HepG2 (cell line): ENCODE measurements at regions not wholly inside any gene's neighbourhood (a gene's known extent, or its start where the extent isn't known, plus 50 kb on each side); places are given as distances from the start of the nearest gene placed in this dataset.

Experiments
- ATAC-seq: fragments of 200-7000 bp; cut with Tn5 transposase; 3 replicates; pipeline ENCODE4 v1.9.1; 2020; ENCODE audit warnings: mild to moderate bottlenecking, moderate library complexity
- BruUV-seq: library from RNA; stranded (reverse); fragments of 400-500 nt; replicated peaks from 2 replicates; lab custom pipeline; 2021; lab: Mats Ljungman, UMichigan
- CTCF ChIA-PET: fragments of 300-600 bp; formaldehyde crosslinking; extraction: SDS; loops from one replicate; lab custom pipeline; 2021; ENCODE audit warnings: low total read pairs, inconsistent platforms, low intra/inter-chr PET ratio; lab: Yijun Ruan, JAX
- POLR2A ChIA-PET: fragments of 350-600 bp; sonication (Branson Sonifier 250); formaldehyde crosslinking; loops from one replicate; lab custom pipeline; 2020; ENCODE audit warnings: antibody characterized with exemption, inconsistent platforms; lab: Yijun Ruan, JAX
- DNase-seq: peaks from one replicate; pipeline ENCODE4 v3.0.0-alpha.2; 2015; ENCODE audit warnings: low spot score
- FAIRE-seq: peaks from 3 replicates; lab custom pipeline; 2011; peaks lifted over from hg19 to GRCh38; lab: Jason Lieb, UNC
- H2AFZ ChIP-seq: one replicate; pipeline ENCODE4 v1.6.1; 2011; ENCODE audit warnings: low read length, inconsistent platforms
- H3K27ac ChIP-seq: fragments of 300-600 bp; 3 replicates; pipeline ENCODE4 v1.8.0; 2011; ENCODE audit warnings: mixed run types, mild to moderate bottlenecking, mixed read lengths, low read length, inconsistent platforms; ENCODE audit not compliant: insufficient read depth; ENCODE audit errors: extremely low read length
- H3K27me3 ChIP-seq, 2 experiments: fragments of 200-600 bp in 1 of 2; 2 replicates in 1 of 2; 3 replicates in 1 of 2; pipeline versions ENCODE4 v1.6.0 to v1.8.0; 2011; ENCODE audit warnings: low read length in 2 of 2, mild to moderate bottlenecking in 2 of 2, moderate library complexity in 2 of 2, inconsistent platforms in 1 of 2; ENCODE audit not compliant: insufficient read depth in 2 of 2, control insufficient read depth in 1 of 2
- H3K36me3 ChIP-seq, 2 experiments: fragments of 200-600 bp in 1 of 2; replicated peaks in 1 of 2; 2 replicates in 1 of 2; 3 replicates in 1 of 2; pipeline versions ENCODE4 v1.5.1 to v1.8.0; 2011; ENCODE audit warnings: low read length in 2 of 2, inconsistent platforms in 1 of 2; ENCODE audit not compliant: insufficient read depth in 2 of 2, control insufficient read depth in 1 of 2
- H3K4me1 ChIP-seq: 2 replicates; pipeline ENCODE4 v1.5.1; 2012; ENCODE audit warnings: low read length, inconsistent platforms; ENCODE audit not compliant: insufficient read depth
- H3K4me2 ChIP-seq: 2 replicates; pipeline ENCODE4 v1.6.0; 2011; ENCODE audit warnings: low read depth, low read length, inconsistent platforms
- H3K4me3 ChIP-seq, 3 experiments: fragments of 200-600 bp in 1 of 3; sonication (generic), shearing (Covaris generic) in 1 of 3; replicated peaks in 1 of 3; 2 replicates each; pipeline ENCODE4 v1.5.1; 2011 to 2016; ENCODE audit warnings: low read length in 3 of 3, inconsistent platforms in 2 of 3, low read depth in 2 of 3, mild to moderate bottlenecking in 2 of 3, control low read depth in 1 of 3, mixed read lengths in 1 of 3; ENCODE audit not compliant: insufficient read depth in 1 of 3
- H3K79me2 ChIP-seq: one replicate; pipeline ENCODE4 v1.6.1; 2011; ENCODE audit warnings: low read length, inconsistent platforms; ENCODE audit not compliant: insufficient read depth
- H3K9ac ChIP-seq: 2 replicates; pipeline ENCODE4 v1.6.0; 2011; ENCODE audit warnings: mild to moderate bottlenecking, low read depth, low read length, inconsistent platforms; ENCODE audit not compliant: insufficient read depth
- H3K9me3 ChIP-seq: 2 replicates; pipeline ENCODE4 v1.5.1; 2012; ENCODE audit warnings: mild to moderate bottlenecking, low read length
- H4K20me1 ChIP-seq: 2 replicates; pipeline ENCODE4 v1.6.0; 2011; ENCODE audit warnings: inconsistent platforms, mild to moderate bottlenecking, low read length, moderate library complexity; ENCODE audit not compliant: insufficient read depth
- CC2D1A ChIP-seq: sonication (generic); formaldehyde crosslinking; IDR thresholded peaks from 2 replicates; pipeline ENCODE4 v1.8.1; 2023; ENCODE audit warnings: mild to moderate bottlenecking, missing genetic modification reagents
- FOXA3 ChIP-seq: IDR thresholded peaks from 2 replicates; pipeline ENCODE4 v1.6.1; 2016; ENCODE audit warnings: missing genetic modification reagents, missing compliant biosample characterization
- FOXP1 ChIP-seq, 2 experiments: fragments of 450-650 bp in 1 of 2; IDR thresholded peaks; 2 replicates each; pipeline ENCODE4 v1.6.1; 2017 to 2018; ENCODE audit warnings: antibody characterized with exemption in 1 of 2
- GATAD2A ChIP-seq: IDR thresholded peaks from 2 replicates; pipeline ENCODE4 v1.6.1; 2016
- HNF4A ChIP-seq: sonication (generic); formaldehyde crosslinking; IDR thresholded peaks from 2 replicates; pipeline ENCODE4 v1.4.0; 2020; ENCODE audit warnings: missing genetic modification reagents
- HNF4G ChIP-seq, 2 experiments: sonication (generic) in 1 of 2; formaldehyde crosslinking in 1 of 2; IDR thresholded peaks; 2 replicates each; pipeline versions ENCODE4 v1.4.0 to v1.6.1; 2011 to 2020; ENCODE audit warnings: borderline replicate concordance in 2 of 2, low read depth in 2 of 2, mild to moderate bottlenecking in 2 of 2, low read length in 1 of 2, missing genetic modification reagents in 1 of 2, moderate library complexity in 1 of 2
- NFIB ChIP-seq: sonication (generic); formaldehyde crosslinking; IDR thresholded peaks from 2 replicates; pipeline ENCODE4 v1.9.0; 2021; ENCODE audit warnings: missing genetic modification reagents, mild to moderate bottlenecking, borderline replicate concordance
- PAXIP1 ChIP-seq: sonication (generic); formaldehyde crosslinking; conservative IDR thresholded peaks from 2 replicates; pipeline ENCODE4 v1.4.0; 2020; ENCODE audit warnings: mild to moderate bottlenecking, missing genetic modification reagents, moderate library complexity
- TBX2 ChIP-seq: sonication (generic); formaldehyde crosslinking; IDR thresholded peaks from 2 replicates; pipeline ENCODE4 v1.5.0; 2020; ENCODE audit warnings: missing genetic modification reagents, mild to moderate bottlenecking, borderline replicate concordance
- ZNF556 ChIP-seq: sonication (generic); formaldehyde crosslinking; IDR thresholded peaks from 2 replicates; pipeline ENCODE4 v1.4.0; 2020; ENCODE audit warnings: mild to moderate bottlenecking, missing genetic modification reagents, borderline replicate concordance
- WGBS: methylation state at CpG from one replicate; pipeline ENCODE4 v1.1.6; 2017; ENCODE audit warnings: low lambda C conversion rate; 5-methylcytosine and 5-hydroxymethylcytosine counted together
- in situ Hi-C: cut with HindIII; loops from 2 replicates; pipeline ENCODE4 v1.10.0; 2017; ENCODE audit warnings: low pct_unique_long_range_greater_than_20kb; ENCODE audit not compliant: extremely low pct_ligation_motif_present
- intact Hi-C: fragments of 100-400 bp; cut with micrococcal nuclease; formaldehyde crosslinking; loops from one replicate; pipeline ENCODE4 v1.10.0; 2022; ENCODE audit not compliant: unreplicated experiment
- TF ChIP-seq, protein P1 (sequence below): sonication (generic); formaldehyde crosslinking; IDR thresholded peaks from 2 replicates; pipeline ENCODE4 v1.5.1; 2020; ENCODE audit warnings: mild to moderate bottlenecking, missing genetic modification reagents, borderline replicate concordance
- TF ChIP-seq, protein P2 (sequence below): sonication (generic); formaldehyde crosslinking; IDR thresholded peaks from 2 replicates; pipeline ENCODE4 v1.5.1; 2020; ENCODE audit warnings: mild to moderate bottlenecking, moderate library complexity, missing genetic modification reagents

DNA sequence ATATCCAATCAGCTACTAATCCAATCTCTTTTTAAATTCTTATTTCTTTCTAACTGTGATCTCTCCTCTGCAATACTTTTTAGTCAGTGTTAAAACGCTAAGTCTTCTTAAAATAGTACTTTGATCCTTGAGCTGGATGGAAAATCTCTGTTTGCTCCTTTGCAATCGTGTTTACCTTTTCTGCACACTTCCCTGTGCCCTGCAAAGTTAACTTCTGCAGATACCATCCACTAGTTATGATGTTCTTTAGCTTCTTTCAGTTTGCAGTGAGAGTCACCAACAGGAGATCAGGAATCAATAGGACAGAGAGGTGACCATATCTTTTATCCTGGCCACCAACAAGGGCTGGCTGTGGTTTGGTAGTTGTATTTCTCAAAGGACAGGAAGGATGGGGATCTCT lies 391.5 kb downstream of the GASK1B start:
- WGBS, result 0% methylated on average over 2 of the region's 2 CpGs
- intact Hi-C loops, result no loop called here
- POLR2A ChIA-PET, result no interaction called here
- Histone ChIP-seq H3K27ac (no peak overlapping the region), H3K36me3 (no peaks in the 10 kb centered on the region), H3K4me2 (peak overlapping the region; percentile 30; the same call in 1 of the 2 replicates), H3K9ac (no peak overlapping the region), H4K20me1 (no peaks in the 10 kb centered on the region), H3K4me3 (no peak overlapping the region), H3K4me1 (peaks cover 37% of the 10 kb centered on the region), H2AFZ (no peak overlapping the region), H3K9me3 (no peaks in the 10 kb centered on the region), H3K27me3 (no peaks in the 10 kb centered on the region), H3K79me2 (no peaks in the 10 kb centered on the region)
- no peak for FAIRE-seq
- peak; percentile 83 for ATAC-seq
- no TSS peak for BruUV-seq
- no peak for DNase-seq
- in situ Hi-C loops, result no loop called here
- CTCF ChIA-PET, result no interaction called here
- 0 out of 2 replicates have a peak, but pooled peaks have one; percentile 22 for TF ChIP-seq FOXA3
- peak; percentile 56; the same call in 1 of the 2 replicates for TF ChIP-seq PAXIP1 (CRISPR knock-in tag)
- TF ChIP-seq, protein P1, sequence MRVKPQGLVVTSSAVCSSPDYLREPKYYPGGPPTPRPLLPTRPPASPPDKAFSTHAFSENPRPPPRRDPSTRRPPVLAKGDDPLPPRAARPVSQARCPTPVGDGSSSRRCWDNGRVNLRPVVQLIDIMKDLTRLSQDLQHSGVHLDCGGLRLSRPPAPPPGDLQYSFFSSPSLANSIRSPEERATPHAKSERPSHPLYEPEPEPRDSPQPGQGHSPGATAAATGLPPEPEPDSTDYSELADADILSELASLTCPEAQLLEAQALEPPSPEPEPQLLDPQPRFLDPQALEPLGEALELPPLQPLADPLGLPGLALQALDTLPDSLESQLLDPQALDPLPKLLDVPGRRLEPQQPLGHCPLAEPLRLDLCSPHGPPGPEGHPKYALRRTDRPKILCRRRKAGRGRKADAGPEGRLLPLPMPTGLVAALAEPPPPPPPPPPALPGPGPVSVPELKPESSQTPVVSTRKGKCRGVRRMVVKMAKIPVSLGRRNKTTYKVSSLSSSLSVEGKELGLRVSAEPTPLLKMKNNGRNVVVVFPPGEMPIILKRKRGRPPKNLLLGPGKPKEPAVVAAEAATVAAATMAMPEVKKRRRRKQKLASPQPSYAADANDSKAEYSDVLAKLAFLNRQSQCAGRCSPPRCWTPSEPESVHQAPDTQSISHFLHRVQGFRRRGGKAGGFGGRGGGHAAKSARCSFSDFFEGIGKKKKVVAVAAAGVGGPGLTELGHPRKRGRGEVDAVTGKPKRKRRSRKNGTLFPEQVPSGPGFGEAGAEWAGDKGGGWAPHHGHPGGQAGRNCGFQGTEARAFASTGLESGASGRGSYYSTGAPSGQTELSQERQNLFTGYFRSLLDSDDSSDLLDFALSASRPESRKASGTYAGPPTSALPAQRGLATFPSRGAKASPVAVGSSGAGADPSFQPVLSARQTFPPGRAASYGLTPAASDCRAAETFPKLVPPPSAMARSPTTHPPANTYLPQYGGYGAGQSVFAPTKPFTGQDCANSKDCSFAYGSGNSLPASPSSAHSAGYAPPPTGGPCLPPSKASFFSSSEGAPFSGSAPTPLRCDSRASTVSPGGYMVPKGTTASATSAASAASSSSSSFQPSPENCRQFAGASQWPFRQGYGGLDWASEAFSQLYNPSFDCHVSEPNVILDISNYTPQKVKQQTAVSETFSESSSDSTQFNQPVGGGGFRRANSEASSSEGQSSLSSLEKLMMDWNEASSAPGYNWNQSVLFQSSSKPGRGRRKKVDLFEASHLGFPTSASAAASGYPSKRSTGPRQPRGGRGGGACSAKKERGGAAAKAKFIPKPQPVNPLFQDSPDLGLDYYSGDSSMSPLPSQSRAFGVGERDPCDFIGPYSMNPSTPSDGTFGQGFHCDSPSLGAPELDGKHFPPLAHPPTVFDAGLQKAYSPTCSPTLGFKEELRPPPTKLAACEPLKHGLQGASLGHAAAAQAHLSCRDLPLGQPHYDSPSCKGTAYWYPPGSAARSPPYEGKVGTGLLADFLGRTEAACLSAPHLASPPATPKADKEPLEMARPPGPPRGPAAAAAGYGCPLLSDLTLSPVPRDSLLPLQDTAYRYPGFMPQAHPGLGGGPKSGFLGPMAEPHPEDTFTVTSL (CRISPR knock-in tag), result 0 out of 2 replicates have a peak, but pooled peaks have one; percentile 18
- no peak for TF ChIP-seq CC2D1A
- TF ChIP-seq HNF4A (CRISPR knock-in tag), result peak; percentile 60
- 0 out of 2 replicates have a peak, but pooled peaks have one; percentile 9 for TF ChIP-seq HNF4G (IDR thresholded peaks at IDR 0.05; ENCODE audit: borderline replicate concordance, low read depth, low read length)
- TF ChIP-seq HNF4G (CRISPR knock-in tag; IDR thresholded peaks at IDR 0.05; ENCODE audit: borderline replicate concordance, low read depth), result no peak
- TF ChIP-seq FOXP1 (IDR thresholded peaks at IDR 0.05), result no peak
- TF ChIP-seq FOXP1 (CRISPR knock-in tag; IDR thresholded peaks at IDR 0.05), result peak; percentile 21; the same call in 1 of the 2 replicates
- 0 out of 2 replicates have a peak, but pooled peaks have one; percentile 17 for TF ChIP-seq GATAD2A (CRISPR knock-in tag)
- TF ChIP-seq TBX2 (CRISPR knock-in tag), result no peak
- TF ChIP-seq NFIB (CRISPR knock-in tag), result no peak
- no peak for TF ChIP-seq ZNF556 (CRISPR knock-in tag)
- TF ChIP-seq, protein P2, sequence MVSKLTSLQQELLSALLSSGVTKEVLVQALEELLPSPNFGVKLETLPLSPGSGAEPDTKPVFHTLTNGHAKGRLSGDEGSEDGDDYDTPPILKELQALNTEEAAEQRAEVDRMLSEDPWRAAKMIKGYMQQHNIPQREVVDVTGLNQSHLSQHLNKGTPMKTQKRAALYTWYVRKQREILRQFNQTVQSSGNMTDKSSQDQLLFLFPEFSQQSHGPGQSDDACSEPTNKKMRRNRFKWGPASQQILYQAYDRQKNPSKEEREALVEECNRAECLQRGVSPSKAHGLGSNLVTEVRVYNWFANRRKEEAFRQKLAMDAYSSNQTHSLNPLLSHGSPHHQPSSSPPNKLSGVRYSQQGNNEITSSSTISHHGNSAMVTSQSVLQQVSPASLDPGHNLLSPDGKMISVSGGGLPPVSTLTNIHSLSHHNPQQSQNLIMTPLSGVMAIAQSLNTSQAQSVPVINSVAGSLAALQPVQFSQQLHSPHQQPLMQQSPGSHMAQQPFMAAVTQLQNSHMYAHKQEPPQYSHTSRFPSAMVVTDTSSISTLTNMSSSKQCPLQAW (CRISPR knock-in tag), result no peak
